Osteoblast (primary cell): ENCODE measurements at regions not wholly inside any gene's neighbourhood (a gene's known extent, or its start where the extent isn't known, plus 50 kb on each side); places are given as distances from the start of the nearest gene placed in this dataset.
A peak's percentile ranks its signal among the peaks of the same experiment; 100 is the strongest.

Experiments used
- DNase-seq: peaks from one replicate; pipeline ENCODE4 v3.0.0; 2011; ENCODE audit warnings: low spot score, mixed read lengths; ENCODE audit not compliant: insufficient read length; ENCODE audit errors: missing footprints
- H2AFZ ChIP-seq: 2 replicates; pipeline ENCODE4 v1.6.0; 2011; ENCODE audit warnings: mild to moderate bottlenecking, low read length
- H3K27ac ChIP-seq: 2 replicates; pipeline ENCODE4 v1.5.1; 2011; ENCODE audit warnings: mild to moderate bottlenecking, low read depth, low read length, moderate library complexity
- H3K27me3 ChIP-seq: 2 replicates; pipeline ENCODE4 v1.6.0; 2012; ENCODE audit warnings: mild to moderate bottlenecking, control low read depth, inconsistent platforms, low read length, moderate library complexity; ENCODE audit not compliant: insufficient read depth
- H3K36me3 ChIP-seq: 2 replicates; pipeline ENCODE4 v1.5.1; 2011; ENCODE audit warnings: mild to moderate bottlenecking, low read length, control low read depth, moderate library complexity; ENCODE audit not compliant: insufficient read depth
- H3K4me1 ChIP-seq: 2 replicates; pipeline ENCODE4 v1.5.1; 2011; ENCODE audit warnings: mild to moderate bottlenecking, low read length, control low read depth, moderate library complexity; ENCODE audit not compliant: insufficient read depth
- H3K4me2 ChIP-seq: 2 replicates; pipeline ENCODE4 v1.6.0; 2011; ENCODE audit warnings: mild to moderate bottlenecking, low read length; ENCODE audit not compliant: insufficient read depth
- H3K4me3 ChIP-seq: fragments of 200-600 bp; sonication (generic); 3 replicates; pipeline ENCODE4 v1.5.1; 2012; ENCODE audit warnings: mild to moderate bottlenecking, low read length, inconsistent platforms; ENCODE audit not compliant: insufficient read depth
- H3K79me2 ChIP-seq: 2 replicates; pipeline ENCODE4 v1.6.0; 2012; ENCODE audit warnings: mild to moderate bottlenecking, low read length, control low read depth, inconsistent platforms; ENCODE audit not compliant: insufficient read depth
- H3K9me3 ChIP-seq: 2 replicates; pipeline ENCODE4 v1.5.1; 2011; ENCODE audit warnings: low read depth, low read length, control low read depth
- H4K20me1 ChIP-seq: 2 replicates; pipeline ENCODE4 v1.6.0; 2012; ENCODE audit warnings: mild to moderate bottlenecking, low read length, control low read depth; ENCODE audit not compliant: insufficient read depth
- TF ChIP-seq, protein P1 (sequence below): IDR thresholded peaks from 2 replicates; pipeline ENCODE4 v1.5.1; 2011; ENCODE audit warnings: mild to moderate bottlenecking, low read depth, low read length, moderate library complexity; ENCODE audit errors: extremely low read depth

DNA sequence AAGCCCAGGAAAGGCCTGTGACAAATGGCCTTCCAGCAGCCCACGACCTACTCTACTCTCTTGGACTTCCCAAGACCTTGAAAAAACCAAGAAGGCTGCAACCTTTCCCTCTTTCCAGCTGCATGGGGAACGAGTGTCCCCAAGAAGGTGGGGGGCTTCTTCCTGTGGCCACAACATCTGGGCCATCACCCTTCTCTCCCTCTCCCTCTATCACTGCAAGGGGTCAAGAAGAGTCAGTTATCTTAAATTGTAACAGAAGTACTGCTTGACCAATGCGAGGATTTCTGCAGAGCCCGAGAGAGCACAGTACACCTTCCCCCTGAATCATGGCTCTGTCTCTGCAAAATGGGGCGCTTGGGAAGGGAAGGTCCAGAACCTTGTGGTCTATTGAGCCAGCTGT is 63.7 kb upstream of the ACAN start:
- no peaks in the 10 kb centered on the region for H4K20me1 ChIP-seq
- H3K9me3 ChIP-seq: no peaks in the 10 kb centered on the region
- no peak overlapping the region for H3K4me3 ChIP-seq
- H3K4me1 ChIP-seq: peaks cover 15% of the 10 kb centered on the region
- no peak for DNase-seq
- H3K27ac ChIP-seq: no peak overlapping the region
- H3K36me3 ChIP-seq: no peaks in the 10 kb centered on the region
- H3K4me2 ChIP-seq: no peak overlapping the region
- H2AFZ ChIP-seq: no peak overlapping the region
- H3K27me3 ChIP-seq: peaks cover 3% of the 10 kb centered on the region
- H3K79me2 ChIP-seq: no peaks in the 10 kb centered on the region
- TF ChIP-seq, protein P1, sequence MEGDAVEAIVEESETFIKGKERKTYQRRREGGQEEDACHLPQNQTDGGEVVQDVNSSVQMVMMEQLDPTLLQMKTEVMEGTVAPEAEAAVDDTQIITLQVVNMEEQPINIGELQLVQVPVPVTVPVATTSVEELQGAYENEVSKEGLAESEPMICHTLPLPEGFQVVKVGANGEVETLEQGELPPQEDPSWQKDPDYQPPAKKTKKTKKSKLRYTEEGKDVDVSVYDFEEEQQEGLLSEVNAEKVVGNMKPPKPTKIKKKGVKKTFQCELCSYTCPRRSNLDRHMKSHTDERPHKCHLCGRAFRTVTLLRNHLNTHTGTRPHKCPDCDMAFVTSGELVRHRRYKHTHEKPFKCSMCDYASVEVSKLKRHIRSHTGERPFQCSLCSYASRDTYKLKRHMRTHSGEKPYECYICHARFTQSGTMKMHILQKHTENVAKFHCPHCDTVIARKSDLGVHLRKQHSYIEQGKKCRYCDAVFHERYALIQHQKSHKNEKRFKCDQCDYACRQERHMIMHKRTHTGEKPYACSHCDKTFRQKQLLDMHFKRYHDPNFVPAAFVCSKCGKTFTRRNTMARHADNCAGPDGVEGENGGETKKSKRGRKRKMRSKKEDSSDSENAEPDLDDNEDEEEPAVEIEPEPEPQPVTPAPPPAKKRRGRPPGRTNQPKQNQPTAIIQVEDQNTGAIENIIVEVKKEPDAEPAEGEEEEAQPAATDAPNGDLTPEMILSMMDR: no peak

DNA sequence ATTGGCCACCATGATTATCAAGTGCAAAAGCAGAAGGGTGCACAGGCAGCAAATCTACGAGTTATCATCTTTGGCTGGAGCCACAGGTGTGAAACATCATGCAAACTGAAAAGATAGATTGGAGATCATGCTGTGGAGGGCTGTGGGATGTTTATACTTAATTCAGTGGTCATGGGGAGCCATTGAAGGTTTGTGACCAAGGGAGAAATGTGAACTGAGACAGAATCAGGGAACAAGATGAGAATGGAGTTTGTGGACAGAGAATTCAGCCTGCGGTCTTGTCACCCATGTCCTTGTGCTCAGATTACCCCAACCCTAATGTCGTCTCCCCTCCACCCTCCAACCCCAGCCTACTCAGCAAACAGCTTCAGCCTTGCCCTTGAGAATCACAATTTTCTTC is 62.9 kb upstream of the ACAN start:
- no peak overlapping the region for H3K4me2 ChIP-seq
- H2AFZ ChIP-seq: no peak overlapping the region
- TF ChIP-seq, protein P1: no peak
- H3K9me3 ChIP-seq: no peaks in the 10 kb centered on the region
- H3K27me3 ChIP-seq: peaks cover 3% of the 10 kb centered on the region
- no peaks in the 10 kb centered on the region for H4K20me1 ChIP-seq
- no peaks in the 10 kb centered on the region for H3K79me2 ChIP-seq
- H3K4me1 ChIP-seq: peaks cover 23% of the 10 kb centered on the region
- no peak overlapping the region for H3K27ac ChIP-seq
- no peak for DNase-seq
- no peak overlapping the region for H3K4me3 ChIP-seq
- H3K36me3 ChIP-seq: no peaks in the 10 kb centered on the region

DNA sequence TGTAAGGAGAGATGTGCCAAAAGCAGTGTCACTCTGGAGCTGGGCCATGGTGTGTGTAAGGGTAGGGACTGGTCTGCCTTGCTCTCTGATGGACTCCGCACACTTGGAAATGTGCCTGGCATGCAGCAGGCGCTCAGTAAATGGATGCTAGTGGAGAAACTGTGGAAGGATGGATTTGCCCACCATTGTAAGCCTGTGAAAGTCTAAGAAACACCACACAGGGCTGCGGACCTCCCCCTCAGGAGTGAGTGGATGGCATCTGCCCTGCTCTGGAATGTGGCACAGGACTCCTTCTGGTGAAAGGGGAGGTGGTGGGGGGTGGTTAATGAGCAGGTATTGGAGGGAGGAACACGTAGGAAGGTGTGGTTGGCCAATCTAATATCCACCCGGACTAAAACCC is 62.2 kb upstream of the ACAN start:
- Histone ChIP-seq H3K36me3 (no peaks in the 10 kb centered on the region), H3K4me3 (no peak overlapping the region), H3K9me3 (no peaks in the 10 kb centered on the region), H3K4me2 (no peak overlapping the region), H3K4me1 (peaks cover 27% of the 10 kb centered on the region), H2AFZ (no peak overlapping the region), H3K79me2 (no peaks in the 10 kb centered on the region), H4K20me1 (no peaks in the 10 kb centered on the region), H3K27ac (no peak overlapping the region), H3K27me3 (peaks cover 3% of the 10 kb centered on the region)
- no peak for DNase-seq
- TF ChIP-seq, protein P1: no peak

DNA sequence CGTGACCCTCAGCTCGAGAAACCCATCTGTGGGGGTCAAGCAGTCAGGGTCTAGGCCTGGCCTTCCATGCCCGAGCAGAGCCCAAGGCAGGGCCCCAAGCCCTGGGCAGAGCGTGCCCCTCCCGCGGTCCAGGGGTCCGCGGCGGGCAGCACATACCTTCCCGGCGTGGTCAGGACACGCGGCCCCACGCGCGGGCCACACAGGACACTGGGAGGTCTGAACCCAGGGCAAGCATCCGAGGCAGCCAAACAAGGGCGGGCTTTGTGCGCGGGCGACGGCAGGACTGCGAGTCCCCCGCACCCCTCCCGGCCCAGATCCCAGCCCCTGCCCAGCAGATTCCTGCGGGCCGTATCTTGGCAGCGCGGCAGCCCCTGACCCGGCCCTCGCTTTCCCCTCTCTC is 61.6 kb upstream of the ACAN start:
- DNase-seq: no peak
- peaks cover 32% of the 10 kb centered on the region for H3K4me1 ChIP-seq
- H2AFZ ChIP-seq: peak overlapping the region; percentile 61
- H3K9me3 ChIP-seq: no peaks in the 10 kb centered on the region
- H3K27ac ChIP-seq: no peak overlapping the region
- H3K27me3 ChIP-seq: peaks cover 3% of the 10 kb centered on the region
- H4K20me1 ChIP-seq: no peaks in the 10 kb centered on the region
- no peaks in the 10 kb centered on the region for H3K79me2 ChIP-seq
- no peak overlapping the region for H3K4me3 ChIP-seq
- H3K4me2 ChIP-seq: no peak overlapping the region
- TF ChIP-seq, protein P1: no peak
- no peaks in the 10 kb centered on the region for H3K36me3 ChIP-seq
